Smooth muscle cell (in vitro differentiated cells): ENCODE measurements at regions not wholly inside any gene's neighbourhood (a gene's known extent, or its start where the extent isn't known, plus 50 kb on each side); places are given as distances from the start of the nearest gene placed in this dataset.

Experiments used
- DNase-seq: peaks from one replicate; lab custom pipeline; 2025; ENCODE audit not compliant: unreplicated experiment; lab: John Stamatoyannopoulos, UW
- H2AFZ ChIP-seq: fragments of 200-600 bp; sonication (generic); 2 replicates; pipeline ENCODE4 v1.6.0; 2016; ENCODE audit warnings: antibody characterized with exemption, low read depth, mild to moderate bottlenecking
- H3F3A ChIP-seq: fragments of 200-600 bp; sonication (generic); 2 replicates; pipeline ENCODE4 v1.6.0; 2017; ENCODE audit warnings: antibody characterized with exemption, low read depth
- H3K27ac ChIP-seq: fragments of 200-600 bp; sonication (generic); 2 replicates; pipeline ENCODE4 v1.5.1; 2016; ENCODE audit warnings: low read depth, mild to moderate bottlenecking
- H3K27me3 ChIP-seq: fragments of 200-600 bp; sonication (generic); 2 replicates; pipeline ENCODE4 v1.6.1; 2016; ENCODE audit warnings: low read depth, mild to moderate bottlenecking
- H3K36me3 ChIP-seq: fragments of 200-600 bp; sonication (generic); 2 replicates; pipeline ENCODE4 v1.5.1; 2016; ENCODE audit warnings: low read depth
- H3K4me1 ChIP-seq: fragments of 200-600 bp; sonication (generic); 2 replicates; pipeline ENCODE4 v1.5.1; 2016; ENCODE audit warnings: low read depth
- H3K4me2 ChIP-seq: fragments of 200-600 bp; sonication (generic); 2 replicates; pipeline ENCODE4 v1.6.0; 2016; ENCODE audit warnings: mild to moderate bottlenecking
- H3K4me3 ChIP-seq: fragments of 200-600 bp; sonication (generic); 2 replicates; pipeline ENCODE4 v1.5.1; 2016; ENCODE audit warnings: mild to moderate bottlenecking
- H3K79me2 ChIP-seq: fragments of 200-600 bp; sonication (generic); 2 replicates; pipeline ENCODE4 v1.6.0; 2016; ENCODE audit warnings: low read depth, mild to moderate bottlenecking
- H3K9ac ChIP-seq: fragments of 200-600 bp; sonication (generic); 2 replicates; pipeline ENCODE4 v1.6.0; 2016; ENCODE audit warnings: low read depth
- H3K9me3 ChIP-seq: fragments of 200-600 bp; sonication (generic); replicated peaks from 2 replicates; pipeline ENCODE4 v1.5.1; 2016; ENCODE audit warnings: low read depth
- H4K20me1 ChIP-seq: fragments of 200-600 bp; sonication (generic); 2 replicates; pipeline ENCODE4 v1.6.0; 2016; ENCODE audit warnings: low read depth
- CTCF ChIP-seq: fragments of 200-600 bp; sonication (generic); IDR thresholded peaks from 2 replicates; pipeline ENCODE4 v1.5.1; 2017; ENCODE audit warnings: borderline replicate concordance, mild to moderate bottlenecking, antibody characterized with exemption; ENCODE audit not compliant: insufficient read depth, poor library complexity, severe bottlenecking
- WGBS: methylation state at CpG from one replicate; pipeline ENCODE4 v1.1.7; 2016; ENCODE audit warnings: low lambda C conversion rate; 5-methylcytosine and 5-hydroxymethylcytosine counted together

GRCh38 chr2:66766582-66766981 is 331.7 kb downstream of the MEIS1 start:
- no peak overlapping the region for H3K4me3 ChIP-seq
- DNase-seq, result no peak
- no peaks in the 10 kb centered on the region for H3K79me2 ChIP-seq
- no peaks in the 10 kb centered on the region for H3K4me1 ChIP-seq
- H3F3A ChIP-seq, result no peaks in the 10 kb centered on the region
- H3K27me3 ChIP-seq, result no peaks in the 10 kb centered on the region
- H3K36me3 ChIP-seq, result no peaks in the 10 kb centered on the region
- no peaks in the 10 kb centered on the region for H3K9me3 ChIP-seq
- no peak for TF ChIP-seq CTCF
- H3K4me2 ChIP-seq, result no peak overlapping the region
- 96% methylated on average over 3 of the region's 3 CpGs for WGBS
- H4K20me1 ChIP-seq, result no peaks in the 10 kb centered on the region
- no peak overlapping the region for H3K9ac ChIP-seq
- no peak overlapping the region for H3K27ac ChIP-seq
- no peak overlapping the region for H2AFZ ChIP-seq

GRCh38 chr2:66771359-66771976 is 336.5 kb downstream of the MEIS1 start:
- H4K20me1 ChIP-seq, result no peaks in the 10 kb centered on the region
- no peak for TF ChIP-seq CTCF
- H3K9me3 ChIP-seq, result no peaks in the 10 kb centered on the region
- no peaks in the 10 kb centered on the region for H3K79me2 ChIP-seq
- no peak overlapping the region for H3K4me2 ChIP-seq
- H3K4me1 ChIP-seq, result no peaks in the 10 kb centered on the region
- WGBS, result 100% methylated on average over 1 of the region's 1 CpG
- H3F3A ChIP-seq, result no peaks in the 10 kb centered on the region
- no peaks in the 10 kb centered on the region for H3K27me3 ChIP-seq
- no peak overlapping the region for H3K27ac ChIP-seq
- H3K9ac ChIP-seq, result no peak overlapping the region
- no peak for DNase-seq
- no peak overlapping the region for H2AFZ ChIP-seq
- H3K36me3 ChIP-seq, result no peaks in the 10 kb centered on the region
- no peak overlapping the region for H3K4me3 ChIP-seq

- no peak overlapping the region for H2AFZ ChIP-seq
- no peaks in the 10 kb centered on the region for H3K4me1 ChIP-seq
- no peak for DNase-seq
- no peaks in the 10 kb centered on the region for H3F3A ChIP-seq
- peaks cover 3% of the 10 kb centered on the region for H3K36me3 ChIP-seq
- TF ChIP-seq CTCF, result no peak
- no peaks in the 10 kb centered on the region for H3K9me3 ChIP-seq
- WGBS, result 75% methylated on average over 1 of the region's 1 CpG
- no peak overlapping the region for H3K4me3 ChIP-seq
- no peak overlapping the region for H3K9ac ChIP-seq
- H3K79me2 ChIP-seq, result no peaks in the 10 kb centered on the region
- H3K27me3 ChIP-seq, result no peaks in the 10 kb centered on the region
- H3K27ac ChIP-seq, result no peak overlapping the region
- no peaks in the 10 kb centered on the region for H4K20me1 ChIP-seq
- no peak overlapping the region for H3K4me2 ChIP-seq
These were observed 337.7 kb downstream of the MEIS1 start for GRCh38 chr2:66772618-66773017.

- no peak for DNase-seq
- H3K27ac ChIP-seq, result no peak overlapping the region
- no peak overlapping the region for H3K9ac ChIP-seq
- H3K4me1 ChIP-seq, result no peaks in the 10 kb centered on the region
- no peak overlapping the region for H3K4me3 ChIP-seq
- no peak overlapping the region for H3K4me2 ChIP-seq
- 79% methylated on average over 4 of the region's 4 CpGs for WGBS
- H3K79me2 ChIP-seq, result no peaks in the 10 kb centered on the region
- peaks cover 4% of the 10 kb centered on the region for H3K36me3 ChIP-seq
- no peaks in the 10 kb centered on the region for H4K20me1 ChIP-seq
- no peak for TF ChIP-seq CTCF
- no peaks in the 10 kb centered on the region for H3F3A ChIP-seq
- H3K9me3 ChIP-seq, result no peaks in the 10 kb centered on the region
- no peak overlapping the region for H2AFZ ChIP-seq
- H3K27me3 ChIP-seq, result no peaks in the 10 kb centered on the region
These were observed 341.0 kb downstream of the MEIS1 start for GRCh38 chr2:66775730-66776422.
